ENCODE measurements at regions not wholly inside any gene's neighbourhood (a gene's known extent, or its start where the extent isn't known, plus 50 kb on each side); places are given as distances from the start of the nearest gene placed in this dataset.

GRCh38 chr4:152269448-152270191 lies 266.3 kb downstream of the FBXW7 start:
- no peak for DNase-seq

- DNase-seq = no peak
Measured at GRCh38 chr4:152267811-152268210, 268.1 kb downstream of the FBXW7 start.

- no peak for DNase-seq
Measured at GRCh38 chr4:152266831-152267480, 268.9 kb downstream of the FBXW7 start.

- no peak for DNase-seq
Measured at GRCh38 chr4:152265149-152265621, 270.7 kb downstream of the FBXW7 start.

GRCh38 chr4:152264106-152264505 lies 271.8 kb downstream of the FBXW7 start:
- no peak for DNase-seq

GRCh38 chr4:152259866-152260265 lies 276.0 kb downstream of the FBXW7 start:
- no peak for DNase-seq

GRCh38 chr4:152258804-152259708 lies 276.8 kb downstream of the FBXW7 start:
- no peak for DNase-seq

GRCh38 chr4:152258391-152258790 lies 277.5 kb downstream of the FBXW7 start:
- no peak for DNase-seq

- no peak for DNase-seq
Measured at GRCh38 chr4:152257601-152258066, 278.3 kb downstream of the FBXW7 start.

- no peak for DNase-seq
Measured at GRCh38 chr4:152256996-152257395, 278.9 kb downstream of the FBXW7 start.

- peak; percentile 68 for DNase-seq
Measured at GRCh38 chr4:152255437-152255836, 280.5 kb downstream of the FBXW7 start.

GRCh38 chr4:152248347-152248746 lies 287.5 kb downstream of the FBXW7 start:
- DNase-seq = no peak

- no peak for DNase-seq
Measured at GRCh38 chr4:152247271-152247975, 288.5 kb downstream of the FBXW7 start.

- DNase-seq = peak; percentile 11
Measured at GRCh38 chr4:152246659-152247058, 289.2 kb downstream of the FBXW7 start.

GRCh38 chr4:152245680-152246079 lies 290.2 kb downstream of the FBXW7 start:
- no peak for DNase-seq

GRCh38 chr4:152244659-152245058 lies 291.2 kb downstream of the FBXW7 start:
- DNase-seq = no peak

GRCh38 chr4:152243896-152244595 lies 291.8 kb downstream of the FBXW7 start:
- DNase-seq = no peak

- DNase-seq = no peak
Measured at GRCh38 chr4:152243206-152243605, 292.7 kb downstream of the FBXW7 start.

GRCh38 chr4:152240232-152240631 lies 295.7 kb downstream of the FBXW7 start:
- no peak for DNase-seq

- no peak for DNase-seq
Measured at GRCh38 chr4:152239216-152239615, 296.7 kb downstream of the FBXW7 start.

- DNase-seq = no peak
Measured at GRCh38 chr4:152236519-152237056, 299.3 kb downstream of the FBXW7 start.

- no peak for DNase-seq
Measured at GRCh38 chr4:152235718-152236117, 300.2 kb downstream of the FBXW7 start.
